Suprapubic skin (tissue), 3 donors: ENCODE measurements at regions not wholly inside any gene's neighbourhood (a gene's known extent, or its start where the extent isn't known, plus 50 kb on each side); places are given as distances from the start of the nearest gene placed in this dataset.

Experiments
- CTCF ChIP-seq, 2 donors: fragments of 200-600 bp in 1 of 2; fragments of 450-650 bp in 1 of 2; sonication (generic) in 1 of 2; IDR thresholded peaks; one replicate each; pipeline ENCODE4 v1.5.1; 2016 to 2019; ENCODE audit warnings: antibody characterized with exemption in 2 of 2, mild to moderate bottlenecking in 1 of 2, moderate library complexity in 1 of 2
- POLR2A ChIP-seq, 2 donors: fragments of 450-650 bp; IDR thresholded peaks; one replicate each; pipeline ENCODE4 v1.6.1; 2017; ENCODE audit warnings: antibody characterized with exemption in 2 of 2, mild to moderate bottlenecking in 2 of 2, moderate library complexity in 2 of 2

- no peak for TF ChIP-seq CTCF (IDR thresholded peaks at IDR 0.05)
- TF ChIP-seq POLR2A (IDR thresholded peaks at IDR 0.05) = no peak
These were observed 229.4 kb upstream of the TOPAZ1 start for GRCh38 chr3:44012160-44012899.
